C4-2B (cell line): ENCODE measurements at regions not wholly inside any gene's neighbourhood (a gene's known extent, or its start where the extent isn't known, plus 50 kb on each side); places are given as distances from the start of the nearest gene placed in this dataset.
"Not testable (repeated sequence)": the region's sequence is repeated elsewhere in the genome, so short reads cannot be mapped to it uniquely, and the experiment has no call there.

ENCODE experiments used
- H3K27ac ChIP-seq: fragments of 450-650 bp; 2 replicates; pipeline ENCODE4 v1.5.1; 2017
- ZFX ChIP-seq: fragments of 450-650 bp; IDR thresholded peaks from 2 replicates; pipeline ENCODE4 v1.6.1; 2017
- TF ChIP-seq, protein P1 (sequence below): fragments of 450-650 bp; conservative IDR thresholded peaks from 2 replicates; pipeline ENCODE4 v1.5.1; 2017; ENCODE audit warnings: mild to moderate bottlenecking

DNA sequence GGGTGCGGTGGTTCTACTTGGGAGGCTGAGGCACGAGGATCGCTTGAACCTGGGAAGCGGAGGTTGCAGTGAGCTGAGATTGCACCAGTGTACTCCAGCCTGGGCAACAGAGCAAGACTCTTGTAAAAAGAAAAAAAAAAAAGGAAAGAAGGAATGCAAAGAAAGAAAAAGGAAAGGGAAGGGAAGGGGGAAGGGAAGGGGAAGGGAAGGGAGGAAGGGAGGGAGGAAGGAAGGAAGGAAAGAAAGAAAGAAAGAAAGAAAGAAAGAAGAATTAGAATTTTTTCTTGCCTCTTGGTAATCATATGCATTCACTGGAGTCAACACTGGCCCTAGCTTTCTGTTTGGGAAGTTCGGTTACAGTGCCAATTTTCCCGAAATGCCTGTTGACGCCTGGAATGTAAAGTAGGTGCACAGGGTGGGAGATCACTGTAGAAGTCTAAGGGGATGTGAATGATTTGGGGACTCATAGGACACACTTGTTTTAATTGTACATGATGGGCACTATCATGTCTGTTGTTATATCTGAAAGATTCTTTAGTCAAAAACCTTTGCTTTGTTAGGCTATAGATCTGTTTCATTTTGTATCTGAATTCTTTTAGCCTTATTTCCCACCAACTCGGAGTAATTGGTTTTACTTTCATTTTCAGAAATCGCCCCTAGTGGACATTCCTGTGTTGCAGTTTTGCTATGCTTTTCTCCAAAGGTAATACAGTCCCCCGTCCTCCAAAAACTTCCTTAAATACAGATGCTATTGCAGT lies 59.8 kb upstream of the MORC3 start:
- no peak overlapping the region for H3K27ac ChIP-seq
- TF ChIP-seq, protein P1, sequence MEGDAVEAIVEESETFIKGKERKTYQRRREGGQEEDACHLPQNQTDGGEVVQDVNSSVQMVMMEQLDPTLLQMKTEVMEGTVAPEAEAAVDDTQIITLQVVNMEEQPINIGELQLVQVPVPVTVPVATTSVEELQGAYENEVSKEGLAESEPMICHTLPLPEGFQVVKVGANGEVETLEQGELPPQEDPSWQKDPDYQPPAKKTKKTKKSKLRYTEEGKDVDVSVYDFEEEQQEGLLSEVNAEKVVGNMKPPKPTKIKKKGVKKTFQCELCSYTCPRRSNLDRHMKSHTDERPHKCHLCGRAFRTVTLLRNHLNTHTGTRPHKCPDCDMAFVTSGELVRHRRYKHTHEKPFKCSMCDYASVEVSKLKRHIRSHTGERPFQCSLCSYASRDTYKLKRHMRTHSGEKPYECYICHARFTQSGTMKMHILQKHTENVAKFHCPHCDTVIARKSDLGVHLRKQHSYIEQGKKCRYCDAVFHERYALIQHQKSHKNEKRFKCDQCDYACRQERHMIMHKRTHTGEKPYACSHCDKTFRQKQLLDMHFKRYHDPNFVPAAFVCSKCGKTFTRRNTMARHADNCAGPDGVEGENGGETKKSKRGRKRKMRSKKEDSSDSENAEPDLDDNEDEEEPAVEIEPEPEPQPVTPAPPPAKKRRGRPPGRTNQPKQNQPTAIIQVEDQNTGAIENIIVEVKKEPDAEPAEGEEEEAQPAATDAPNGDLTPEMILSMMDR, result peak; percentile 72
- TF ChIP-seq ZFX, result no peak

DNA sequence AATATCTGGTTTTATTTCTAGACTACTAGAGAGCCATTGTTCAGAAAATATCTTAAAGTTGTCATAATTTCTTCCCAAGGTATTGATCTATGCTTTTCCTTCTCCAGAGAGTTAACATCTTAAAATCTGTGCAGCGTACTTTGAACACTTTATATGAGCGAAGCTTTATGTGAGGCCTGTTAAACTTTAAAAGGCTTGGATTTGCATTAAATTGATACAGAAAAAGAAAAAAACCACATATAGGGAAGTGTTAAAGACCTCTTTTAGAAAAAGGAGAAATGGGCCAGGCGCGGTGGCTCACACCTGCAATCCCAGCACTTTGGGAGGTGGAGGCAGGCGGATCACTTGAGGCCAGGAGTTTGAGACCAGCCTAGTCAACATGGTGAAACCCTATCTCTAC lies 59.2 kb upstream of the MORC3 start:
- no peak overlapping the region for H3K27ac ChIP-seq
- TF ChIP-seq ZFX, result no peak
- TF ChIP-seq, protein P1, result no peak; the same call in 1 of the 2 replicates

DNA sequence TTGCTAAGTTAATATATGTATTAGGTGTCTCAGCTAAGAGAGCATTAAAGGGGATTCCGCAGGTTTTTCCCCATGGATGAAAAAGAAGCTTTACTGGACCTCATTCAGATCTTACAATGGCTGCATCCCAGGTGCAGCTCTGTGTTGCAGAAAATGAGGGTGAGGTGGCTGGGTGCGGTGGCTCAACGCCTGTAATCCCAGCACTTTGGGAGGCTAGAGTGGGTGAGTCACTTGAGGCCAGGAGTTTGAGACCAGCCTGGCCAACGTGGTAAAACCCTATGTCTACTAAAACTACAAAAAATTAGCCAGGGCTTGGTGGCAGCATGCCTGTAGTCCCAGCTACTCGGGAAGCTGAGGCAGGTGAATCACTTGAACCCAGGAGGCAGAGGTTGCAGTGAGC lies 58.5 kb upstream of the MORC3 start:
- TF ChIP-seq ZFX, result no peak
- TF ChIP-seq, protein P1, result no peak
- no peak overlapping the region for H3K27ac ChIP-seq

DNA sequence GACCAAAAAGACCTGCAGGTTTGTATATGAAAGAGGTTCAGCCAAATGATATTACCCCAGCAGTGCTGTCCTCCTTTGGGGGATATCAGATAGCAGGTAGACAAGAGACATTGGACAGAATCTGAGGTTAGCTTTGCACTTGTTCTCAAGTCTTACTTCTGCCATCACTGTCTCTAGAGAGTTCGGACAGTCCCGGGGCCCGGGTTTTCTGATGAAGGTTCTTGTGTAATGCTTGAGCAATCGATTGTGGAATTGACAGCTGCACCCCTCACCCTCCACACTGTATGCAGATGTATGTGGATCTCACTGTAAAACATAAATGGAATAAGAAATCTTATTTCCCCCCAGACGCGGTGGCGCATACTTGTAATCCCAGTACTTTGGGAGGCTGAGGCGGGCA lies 56.2 kb upstream of the MORC3 start:
- no peak overlapping the region for H3K27ac ChIP-seq
- TF ChIP-seq, protein P1, result no peak
- no peak for TF ChIP-seq ZFX

DNA sequence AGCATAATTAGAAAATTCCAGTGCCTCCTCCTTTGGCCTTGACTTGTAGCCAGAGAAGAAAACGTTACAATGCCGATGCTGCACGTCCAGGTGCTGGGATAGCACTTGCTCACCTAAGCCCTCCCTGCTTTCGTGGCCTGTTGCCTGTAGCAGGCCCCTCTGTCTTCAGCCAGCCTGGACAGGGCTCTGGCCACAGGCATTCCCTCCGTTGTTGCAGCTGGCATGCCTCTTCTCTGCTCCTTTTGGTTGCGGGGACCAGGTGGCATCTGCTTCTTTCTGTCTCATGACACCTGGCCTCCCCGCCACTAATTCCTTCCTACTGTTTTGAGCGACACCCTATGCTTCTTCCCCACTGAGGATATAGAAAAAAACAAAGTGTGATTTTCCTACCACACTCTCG lies 54.6 kb upstream of the MORC3 start:
- no peak overlapping the region for H3K27ac ChIP-seq
- TF ChIP-seq, protein P1, result no peak
- TF ChIP-seq ZFX, result no peak

DNA sequence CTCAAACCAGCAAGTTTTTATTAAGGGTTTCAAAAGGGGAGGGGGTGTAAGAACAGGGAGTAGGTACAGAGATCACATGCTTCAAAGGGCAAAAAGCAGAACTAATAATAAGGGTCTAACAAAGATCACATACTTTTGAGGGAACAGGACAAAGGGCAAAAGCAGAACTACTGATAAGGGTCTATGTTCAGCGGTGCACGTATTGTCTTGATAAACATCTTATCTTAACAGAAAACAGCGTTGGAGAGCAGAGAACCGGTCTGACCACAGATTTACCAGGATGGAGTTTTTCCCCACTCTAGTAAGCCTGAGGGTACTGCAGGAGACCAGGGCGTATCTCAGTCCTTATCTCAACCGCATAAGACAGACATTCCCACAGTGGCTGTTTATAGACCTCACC lies 52.2 kb upstream of the MORC3 start:
- H3K27ac ChIP-seq, result not testable (repeated sequence)

DNA sequence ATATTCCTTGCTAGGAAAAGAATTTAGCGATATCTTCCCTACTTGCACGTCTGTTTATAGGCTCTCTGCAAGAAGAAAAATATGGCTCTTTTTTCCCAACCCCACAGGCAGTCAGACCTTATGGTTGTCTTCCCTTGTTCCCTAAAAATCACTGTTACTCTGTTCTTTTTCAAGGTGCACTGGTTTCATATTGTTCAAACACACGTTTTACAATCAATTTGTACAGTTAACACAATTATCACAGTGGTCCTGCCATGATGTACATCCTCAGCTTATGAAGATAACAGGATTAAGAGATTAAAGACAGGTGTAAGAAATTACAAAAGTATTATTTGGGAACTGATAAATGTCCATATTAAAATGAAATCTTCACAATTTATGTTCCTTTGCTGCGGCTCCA lies 51.7 kb upstream of the MORC3 start:
- H3K27ac ChIP-seq, result not testable (repeated sequence)
